Dedifferentiated amniotic fluid mesenchymal stem cell (primary cell): ENCODE measurements at regions not wholly inside any gene's neighbourhood (a gene's known extent, or its start where the extent isn't known, plus 50 kb on each side); places are given as distances from the start of the nearest gene placed in this dataset.
"Not testable (repeated sequence)": the region's sequence is repeated elsewhere in the genome, so short reads cannot be mapped to it uniquely, and the experiment has no call there.

ENCODE experiments used
- DNase-seq: peaks from one replicate; pipeline ENCODE4 v3.0.0-alpha.2; 2016; ENCODE audit errors: extremely low spot score

DNA sequence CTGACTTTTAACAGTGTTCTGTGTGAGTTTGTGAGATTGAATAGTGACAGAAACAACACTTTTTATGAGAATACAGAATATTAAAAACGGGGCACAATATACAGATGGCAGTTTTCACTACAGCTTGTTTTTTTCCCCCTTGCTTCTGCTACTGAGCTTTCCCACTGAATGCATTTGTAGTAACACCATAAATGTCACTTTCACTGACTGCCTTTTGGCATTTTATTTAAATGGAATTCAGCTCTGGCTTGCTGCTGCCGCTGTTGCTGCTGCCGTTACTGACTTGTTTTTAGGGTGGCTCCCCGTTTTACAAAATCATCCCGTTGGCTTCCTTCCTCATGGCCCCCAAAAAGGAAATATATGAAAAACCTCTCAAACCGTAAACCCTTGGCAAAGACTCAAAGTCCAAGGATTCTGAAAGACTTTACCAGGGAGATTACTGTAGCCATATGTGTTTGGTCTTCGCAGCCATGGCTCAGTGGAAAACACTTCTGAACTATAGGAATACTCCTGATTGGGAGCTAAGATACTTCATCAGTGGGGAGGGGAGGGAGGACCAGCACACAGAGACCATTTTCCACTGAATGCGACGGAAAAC lies 151.0 kb downstream of the NUF2 start:
- DNase-seq: no peak

DNA sequence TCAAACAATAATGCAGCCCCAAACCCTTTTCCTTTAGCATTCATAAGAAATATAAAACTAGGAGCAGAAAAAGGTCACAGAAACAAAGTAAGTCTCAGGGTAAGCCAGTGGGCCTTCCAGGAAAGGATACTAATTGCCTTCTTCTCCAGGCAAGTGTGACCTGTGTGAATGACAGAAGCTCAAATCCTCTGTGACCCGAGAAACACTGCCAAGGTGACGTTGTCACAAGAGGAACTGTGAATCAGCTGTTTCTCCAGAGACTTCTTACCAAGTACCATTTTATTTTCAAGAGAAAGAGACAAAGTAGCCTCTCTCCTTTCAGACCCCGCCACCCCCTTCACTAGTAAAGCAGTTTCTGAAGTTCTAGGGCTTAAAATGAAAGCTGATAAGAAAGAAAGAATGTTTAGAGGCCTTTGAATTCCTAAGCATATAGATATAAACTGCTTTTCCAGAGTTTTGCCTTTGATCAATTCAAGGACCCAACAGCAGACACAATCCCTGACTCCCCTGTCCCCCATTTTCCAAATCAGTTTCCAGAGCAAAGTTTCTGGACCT lies 155.6 kb downstream of the NUF2 start:
- DNase-seq: no peak

DNA sequence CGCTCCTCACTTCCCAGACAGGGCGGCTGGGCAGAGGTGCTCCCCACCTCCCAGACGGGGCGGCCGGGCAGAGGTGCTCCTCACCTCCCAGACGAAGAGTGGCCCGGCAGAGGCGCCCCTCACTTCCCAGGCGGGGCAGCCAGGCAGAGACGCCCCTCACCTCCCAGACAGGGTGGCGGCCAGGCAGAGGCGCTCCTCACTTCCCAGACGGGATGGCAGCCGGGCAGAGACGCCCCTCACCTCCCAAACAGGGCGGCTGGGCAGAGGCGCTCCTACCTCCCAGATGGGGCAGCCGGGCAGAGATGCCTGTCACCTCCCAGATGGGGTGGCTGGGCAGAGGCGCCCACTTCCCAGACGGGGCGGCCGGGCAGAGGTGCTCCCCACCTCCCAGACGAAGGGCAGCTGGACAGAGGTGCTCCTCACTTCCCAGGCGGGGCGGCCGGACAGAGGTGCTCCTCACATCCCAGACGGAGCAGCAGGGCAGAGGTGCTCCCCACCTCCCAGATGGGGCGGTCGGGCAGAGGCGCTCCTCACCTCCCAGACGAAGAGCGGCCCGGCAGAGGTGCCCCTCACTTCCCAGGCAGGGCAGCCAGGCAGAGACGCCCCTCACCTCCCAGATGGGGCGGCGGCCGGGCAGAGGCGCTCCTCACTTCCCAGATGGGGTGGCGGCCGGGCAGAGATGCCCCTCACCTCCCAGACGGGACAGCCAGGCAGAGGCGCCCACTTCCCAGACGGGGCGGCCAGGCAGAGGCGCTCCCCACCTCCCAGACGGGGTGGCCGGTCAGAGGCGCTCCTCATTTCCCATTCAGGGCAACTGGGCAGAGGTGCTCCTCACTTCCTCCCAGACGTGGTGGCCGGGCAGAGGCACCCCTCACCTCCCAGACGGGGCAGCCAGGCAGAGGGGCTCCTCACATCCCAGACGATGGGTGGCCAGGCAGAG lies 176.9 kb downstream of the NUF2 start:
- not testable (repeated sequence) for DNase-seq

DNA sequence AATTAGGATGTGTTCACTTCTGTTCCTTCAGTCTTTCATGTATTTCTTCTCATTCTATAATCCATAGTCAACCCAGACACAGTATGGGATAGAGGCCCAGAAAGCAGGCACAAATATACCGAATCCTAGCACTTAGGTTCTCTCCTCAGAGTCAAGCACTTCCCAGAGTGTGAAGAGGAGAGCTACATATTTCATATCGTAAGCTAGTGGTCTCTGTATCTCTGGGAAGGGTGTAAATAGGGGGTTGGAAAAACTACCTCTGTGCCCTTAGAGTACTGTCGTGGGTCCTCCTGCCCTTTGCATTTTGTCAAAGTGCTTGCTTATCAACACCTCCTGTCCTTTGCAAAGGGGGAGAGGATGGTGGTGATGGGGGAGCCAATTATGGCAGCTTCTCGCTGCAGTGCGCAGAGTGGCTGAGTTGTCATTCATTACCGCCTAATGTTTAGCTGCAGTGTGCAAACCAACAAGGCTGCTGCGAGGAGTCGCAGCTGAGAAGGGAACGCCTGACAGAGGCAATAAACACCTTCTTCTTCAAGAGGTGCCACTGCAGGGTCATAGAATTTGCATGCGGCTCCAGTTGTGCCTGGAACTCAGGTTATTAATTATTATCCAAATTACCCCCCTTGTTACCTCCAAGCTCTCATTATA lies 182.7 kb downstream of the NUF2 start:
- no peak for DNase-seq

DNA sequence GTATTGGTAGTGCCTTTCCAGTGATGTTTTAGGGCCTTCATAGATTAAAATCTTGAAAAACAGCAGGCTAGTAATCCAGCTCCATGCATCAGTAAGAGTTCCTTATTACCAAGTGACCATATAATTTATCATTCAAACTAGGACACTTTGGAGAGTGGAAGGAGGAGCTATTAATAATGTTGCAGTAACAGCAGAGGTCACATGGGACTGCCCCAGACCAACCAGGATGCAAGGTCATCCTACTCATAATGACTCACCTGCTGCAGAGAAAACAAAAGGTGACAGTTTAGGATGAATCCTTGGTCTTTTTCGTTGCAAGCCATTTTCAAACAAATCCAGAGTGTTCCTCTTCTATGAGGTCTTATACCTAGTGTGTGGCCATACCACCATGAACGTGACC lies 187.4 kb downstream of the NUF2 start:
- no peak for DNase-seq

DNA sequence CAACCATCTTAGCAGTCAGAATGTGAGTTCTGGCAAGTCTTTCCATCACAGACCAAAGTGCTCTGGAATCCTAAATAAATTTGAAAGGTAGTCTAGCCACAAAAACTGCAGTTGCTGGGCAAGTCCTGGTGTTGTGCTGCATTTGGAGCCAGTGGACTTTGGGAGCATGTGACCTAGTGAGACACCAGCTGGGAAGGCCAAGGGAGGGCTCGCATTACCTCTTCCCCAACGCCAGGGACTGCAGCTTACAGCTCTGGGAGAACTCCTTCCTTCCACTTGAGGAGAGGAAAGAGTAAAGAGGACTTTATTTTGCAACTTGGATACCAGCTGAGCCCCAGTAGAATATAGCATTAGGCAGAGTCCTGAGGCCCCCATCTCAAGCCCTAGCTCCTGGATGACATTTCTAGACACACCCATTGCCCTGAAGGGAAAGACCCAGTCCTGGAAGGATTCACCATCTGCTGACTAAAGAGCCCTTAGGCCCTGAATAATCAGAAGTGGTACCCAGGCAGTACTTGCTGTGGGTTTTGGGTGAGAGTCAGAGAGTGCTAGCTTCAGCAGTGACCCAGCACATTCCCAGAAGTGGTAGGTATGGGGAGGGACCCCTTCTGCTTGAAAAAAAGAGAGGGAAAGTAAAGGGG lies 190.7 kb downstream of the NUF2 start:
- no peak for DNase-seq

DNA sequence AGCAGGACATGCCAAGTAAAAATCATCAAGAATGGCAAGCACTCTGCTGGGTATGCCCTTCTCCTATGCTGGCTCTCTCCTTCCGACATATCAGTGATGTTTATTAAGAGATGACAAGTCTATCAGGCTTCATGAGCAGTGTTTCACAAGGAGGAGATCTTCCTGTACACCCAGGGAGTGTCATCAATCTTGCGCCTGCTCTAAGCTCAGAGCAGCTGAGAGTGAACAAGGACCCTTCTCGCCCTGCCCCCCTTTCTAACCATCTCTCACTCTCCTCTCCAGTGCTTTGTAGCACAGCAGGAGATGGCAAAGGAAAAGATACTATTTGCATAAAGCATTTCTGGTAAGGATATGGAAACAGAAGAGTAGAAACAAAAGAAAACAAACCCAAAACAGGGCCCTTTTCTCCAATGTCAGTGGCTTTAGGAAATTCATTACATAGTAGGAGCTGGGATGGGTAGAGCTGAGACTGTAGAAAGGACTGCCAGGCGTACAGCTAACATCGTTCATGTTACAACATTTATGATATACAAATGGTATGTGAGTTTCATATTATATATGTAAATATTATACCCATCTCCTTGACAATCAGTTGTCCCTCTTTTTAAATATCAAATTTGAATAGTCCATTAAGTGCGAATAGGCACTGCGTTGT lies 201.7 kb downstream of the NUF2 start:
- no peak for DNase-seq

DNA sequence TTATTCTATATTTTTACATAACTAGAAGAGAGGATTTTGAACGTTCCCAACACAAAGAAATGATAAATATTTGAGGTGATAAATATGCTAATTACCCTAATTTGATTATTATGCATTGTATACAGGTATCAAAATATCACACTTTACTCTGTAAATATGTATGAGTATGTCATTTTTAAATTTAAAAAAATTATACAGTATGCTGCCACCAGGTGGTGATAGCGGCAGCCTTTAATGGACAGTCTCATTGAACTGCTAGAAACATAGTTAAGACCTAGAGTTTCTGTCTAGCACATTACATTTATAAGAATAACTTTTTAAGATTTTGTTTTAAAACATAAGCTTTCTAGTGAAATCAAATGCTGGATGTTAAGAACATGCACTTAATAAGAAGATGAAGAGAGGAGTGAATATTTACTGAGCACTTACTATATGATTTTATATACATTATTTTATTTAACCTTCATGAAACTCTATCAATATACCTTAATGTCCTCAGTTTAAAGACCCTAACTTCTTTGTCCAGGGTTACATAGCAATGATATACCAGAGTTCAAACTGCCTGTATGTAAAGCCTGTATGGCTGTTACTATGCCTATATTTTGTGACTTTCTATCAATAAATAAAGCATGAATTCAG lies 207.1 kb downstream of the NUF2 start:
- DNase-seq: peak; percentile 45

DNA sequence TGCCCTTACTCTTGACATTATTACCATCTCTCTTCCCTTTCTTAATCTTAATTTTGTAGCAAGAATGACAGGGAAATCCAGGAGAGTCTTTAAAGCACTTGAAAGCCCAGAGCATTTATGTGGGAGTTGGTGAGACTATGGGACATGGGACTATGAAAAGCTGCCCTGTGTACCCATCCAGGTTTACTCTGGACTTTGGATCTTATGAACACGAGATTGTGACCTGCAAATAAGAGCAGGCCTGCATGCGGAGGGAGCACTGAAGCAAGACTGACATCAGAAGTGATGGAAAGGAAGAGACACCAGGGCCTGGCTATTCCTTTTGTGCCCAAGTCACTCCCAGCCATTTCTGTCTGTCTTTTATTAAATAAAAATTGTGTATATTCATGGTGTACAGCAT lies 209.6 kb downstream of the NUF2 start:
- no peak for DNase-seq

DNA sequence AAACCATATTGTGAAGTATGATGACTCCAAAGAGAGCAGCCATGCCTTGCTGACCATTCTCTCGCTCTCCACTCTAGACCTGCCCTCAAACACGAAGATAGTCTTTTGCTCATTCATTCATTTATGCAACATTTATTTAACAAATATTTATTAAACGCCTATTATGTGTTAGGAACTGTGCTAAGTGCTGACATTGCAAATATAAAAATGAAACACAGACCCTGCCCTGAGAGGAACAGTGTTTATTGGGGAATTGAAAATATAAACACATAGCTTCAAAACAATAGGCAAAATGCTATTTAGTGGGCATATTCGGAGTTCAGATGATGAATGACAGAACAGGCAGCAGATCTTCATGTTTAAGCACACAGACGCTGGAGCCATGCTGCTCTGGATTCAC lies 213.6 kb downstream of the NUF2 start:
- no peak for DNase-seq

DNA sequence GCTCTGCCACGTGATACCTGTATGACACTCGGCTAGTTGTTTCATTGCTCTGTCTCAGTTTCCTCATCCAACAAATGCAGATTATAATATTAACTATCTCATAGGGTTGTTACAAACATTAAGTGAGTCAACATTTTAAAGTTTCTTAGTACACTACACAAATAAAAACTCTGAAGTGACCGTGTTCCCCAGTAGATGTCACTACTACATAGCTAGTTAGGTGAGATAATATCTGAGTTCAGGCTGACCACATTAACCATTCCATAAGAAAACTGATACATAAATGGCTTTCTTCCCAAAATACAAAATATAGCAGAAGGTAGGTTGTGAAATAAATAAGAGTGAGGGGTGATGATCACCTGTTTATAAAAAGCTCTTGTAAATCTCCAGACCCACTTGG lies 214.1 kb downstream of the NUF2 start:
- peak; percentile 64 for DNase-seq

DNA sequence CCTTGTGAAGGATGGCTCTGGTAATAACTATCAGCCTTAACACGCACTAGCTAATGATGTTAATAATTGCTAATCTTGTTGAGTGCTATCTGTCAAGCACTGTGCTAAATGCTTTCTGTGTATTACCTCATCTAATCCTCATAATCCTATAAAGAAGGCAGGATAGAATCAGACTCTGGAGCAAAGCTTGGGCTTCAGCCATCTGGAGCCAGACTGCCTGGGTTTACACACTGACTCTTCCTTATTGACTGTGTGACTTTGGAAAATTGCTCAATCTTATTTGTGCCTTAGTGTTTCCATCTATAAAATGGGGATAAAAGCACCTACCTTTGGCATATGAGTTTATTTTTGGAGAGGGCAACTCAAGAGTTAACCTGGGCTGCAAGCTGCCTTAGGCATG lies 216.1 kb downstream of the NUF2 start:
- no peak for DNase-seq

DNA sequence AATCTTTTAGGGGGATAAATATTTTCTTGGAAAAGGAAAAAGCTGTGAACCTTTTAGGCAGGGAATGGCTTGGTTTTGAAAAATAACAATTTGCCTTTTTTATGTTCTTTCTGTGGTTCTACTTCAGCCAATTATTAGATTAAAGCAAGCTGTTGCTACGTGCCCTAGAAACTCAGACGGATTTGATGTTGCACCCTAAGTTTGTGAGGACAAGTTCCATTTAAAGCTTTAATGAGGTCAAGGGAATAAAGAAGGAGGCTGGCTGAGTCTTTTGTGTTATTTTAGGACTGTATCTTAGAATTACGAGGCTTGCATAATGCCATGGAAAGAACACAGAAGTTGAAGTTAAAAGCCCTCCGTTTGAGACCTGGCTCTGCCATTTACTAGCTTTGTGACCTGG lies 216.9 kb downstream of the NUF2 start:
- no peak for DNase-seq

DNA sequence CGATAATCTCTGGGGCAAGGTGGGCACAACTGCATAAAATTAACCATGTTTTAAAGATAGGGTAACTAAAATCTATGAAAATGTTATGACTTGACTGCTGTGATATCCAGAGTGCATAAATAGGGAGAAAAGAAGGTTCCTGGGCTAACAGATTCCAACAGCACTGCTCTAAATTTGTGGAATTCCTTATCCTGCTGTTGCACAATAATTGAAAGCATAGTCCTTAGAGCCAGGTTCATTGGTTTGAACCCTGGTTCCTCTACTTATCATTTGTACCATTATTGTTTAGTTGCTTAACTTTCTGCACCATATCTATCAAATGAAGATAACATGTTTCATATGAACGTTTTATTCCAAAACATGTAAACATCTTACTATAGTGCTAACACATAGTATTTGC lies 219.0 kb downstream of the NUF2 start:
- no peak for DNase-seq

DNA sequence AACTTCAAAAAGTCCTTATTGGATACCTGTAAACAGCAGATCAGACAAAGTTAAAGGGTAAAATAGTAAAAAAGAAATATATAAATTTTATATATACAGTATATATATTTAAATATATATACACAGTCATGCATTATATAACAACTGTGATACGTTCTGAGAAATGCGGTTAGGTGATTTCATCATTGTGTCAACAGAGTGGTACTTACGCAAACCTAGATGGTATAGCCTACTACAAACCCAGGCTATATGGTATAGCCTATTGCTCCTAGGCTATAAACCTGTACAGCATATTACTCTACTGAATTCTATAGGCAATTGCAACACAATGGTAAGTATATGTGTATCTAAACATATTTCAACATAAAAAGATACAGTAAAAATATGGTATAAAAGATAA lies 222.7 kb downstream of the NUF2 start:
- no peak for DNase-seq

DNA sequence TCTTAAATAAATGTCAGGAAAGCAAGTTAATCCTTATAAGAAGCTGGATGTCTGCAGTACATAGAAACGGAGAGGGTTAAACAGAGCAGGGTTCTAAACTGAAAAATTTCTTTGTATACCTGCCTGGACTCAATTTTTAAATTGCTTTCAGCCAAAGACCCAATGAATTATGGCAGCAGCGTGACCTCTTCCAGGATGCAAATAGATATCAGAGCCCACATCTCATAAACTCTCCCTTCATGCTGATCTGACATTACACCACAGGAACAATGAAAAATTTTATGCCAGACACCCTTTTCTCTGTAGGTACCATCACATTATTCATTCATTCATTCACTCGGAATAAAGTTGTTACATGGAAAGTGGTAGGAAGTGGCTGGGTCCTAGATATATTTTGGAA lies 236.4 kb downstream of the NUF2 start:
- DNase-seq: no peak

DNA sequence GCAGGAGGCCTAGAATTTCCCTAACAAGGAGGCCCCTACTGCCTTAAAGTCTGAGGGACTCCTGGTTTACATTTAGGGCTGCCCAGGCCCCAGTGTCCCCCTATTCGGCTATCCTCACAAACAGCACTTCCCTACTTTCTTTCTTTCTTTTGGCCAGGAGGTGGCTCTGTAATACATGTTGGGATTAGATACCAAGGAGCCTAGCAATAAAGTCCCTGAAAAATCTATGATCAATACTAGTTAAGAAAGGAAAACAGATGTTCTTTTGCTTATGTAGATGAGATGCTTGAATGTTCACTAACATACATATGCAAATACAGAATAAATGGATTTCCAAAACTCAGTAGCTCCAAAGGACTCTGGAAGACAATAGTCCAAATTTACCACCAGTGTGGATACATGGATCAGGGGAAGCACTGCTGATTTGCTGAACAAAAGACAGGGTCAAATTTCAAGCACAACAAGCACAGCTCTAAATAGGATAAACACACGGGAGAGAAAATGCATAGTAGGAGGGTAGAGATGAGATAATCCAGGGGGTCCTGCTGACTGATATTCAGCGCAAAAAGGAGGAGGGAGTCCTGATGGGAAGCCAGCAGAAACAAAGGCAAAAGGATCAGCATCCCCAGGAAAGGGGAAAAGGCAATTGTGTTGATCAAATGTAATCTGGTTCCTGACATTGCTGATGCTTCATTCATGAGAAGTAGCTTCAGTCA lies 240.0 kb downstream of the NUF2 start:
- DNase-seq: no peak

DNA sequence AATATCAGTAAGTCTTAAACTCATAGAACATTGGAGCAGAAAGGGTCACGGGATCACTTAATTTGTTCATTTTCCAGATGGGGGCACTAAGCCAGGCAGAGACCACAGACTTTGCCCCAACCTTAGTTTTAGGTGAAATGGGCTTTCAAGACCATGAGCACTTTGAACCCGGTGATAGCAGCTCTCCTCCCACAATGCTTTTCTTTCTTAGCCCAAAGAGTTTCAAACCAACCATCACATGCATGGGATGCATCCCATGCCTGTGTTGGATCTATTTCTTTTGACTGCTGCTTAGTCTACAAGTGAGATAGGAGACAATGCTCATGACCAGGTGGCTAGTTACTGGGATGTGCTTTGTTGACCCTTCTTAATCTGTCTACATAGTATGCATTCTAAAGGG lies 240.6 kb downstream of the NUF2 start:
- no peak for DNase-seq

DNA sequence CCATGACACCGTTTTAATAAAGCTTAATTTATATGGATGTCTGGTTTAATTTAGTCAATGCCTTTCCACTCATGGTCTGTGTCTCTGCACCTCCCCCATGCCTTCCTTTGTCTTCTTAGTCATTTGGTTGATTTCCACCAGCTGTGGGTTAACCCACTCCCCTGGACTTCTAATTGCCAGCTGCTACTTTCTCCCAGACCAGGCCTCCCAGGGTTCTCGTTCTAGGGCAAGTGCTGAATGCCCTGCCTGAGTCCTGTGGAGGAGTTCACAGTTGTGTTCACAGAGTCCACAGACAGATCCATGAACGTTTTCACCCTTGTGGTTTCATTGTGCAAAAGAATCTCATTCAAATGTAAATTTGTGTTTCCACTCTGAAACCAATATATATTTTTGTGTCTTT lies 243.4 kb downstream of the NUF2 start:
- no peak for DNase-seq

DNA sequence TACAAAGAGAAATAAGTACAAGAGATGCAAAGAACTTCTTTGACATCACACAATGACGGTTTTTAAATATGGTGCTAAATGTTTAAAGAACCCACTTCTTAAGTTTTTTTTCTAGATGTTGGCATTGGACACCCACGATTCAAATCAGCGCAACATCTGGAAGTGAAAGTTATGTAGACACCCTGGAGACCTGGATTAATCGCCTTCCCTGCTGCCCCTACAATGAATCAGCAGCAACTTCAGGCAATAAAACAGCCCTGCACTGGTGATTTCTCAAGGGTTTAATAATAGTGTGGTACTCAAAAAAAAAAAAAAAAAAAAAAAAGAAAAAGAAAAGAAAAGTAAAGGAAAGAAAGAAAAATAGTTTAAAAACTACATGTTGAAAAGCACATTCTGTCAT lies 248.3 kb downstream of the NUF2 start:
- DNase-seq: no peak

DNA sequence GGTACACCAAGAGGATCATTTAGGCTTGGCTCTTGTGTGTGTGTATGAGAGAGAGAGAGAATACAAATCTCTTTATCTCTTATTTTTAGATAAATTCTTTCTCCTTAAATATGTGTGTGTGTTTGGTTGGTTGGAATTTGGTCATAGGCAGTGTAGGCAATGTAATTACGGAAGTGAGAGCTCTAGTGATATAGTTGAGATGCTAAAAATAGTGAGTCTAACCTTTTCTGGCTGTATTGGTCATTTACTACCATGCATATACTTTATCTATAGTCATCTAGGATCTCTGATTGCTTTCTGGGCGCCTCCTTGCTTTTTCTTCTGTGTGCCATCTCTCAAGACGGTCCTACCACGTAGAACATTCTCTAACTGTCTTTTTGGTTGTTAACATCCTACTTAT lies 250.2 kb downstream of the NUF2 start:
- no peak for DNase-seq
